LNCaP clone FGC (cell line): ENCODE measurements at regions not wholly inside any gene's neighbourhood (a gene's known extent, or its start where the extent isn't known, plus 50 kb on each side); places are given as distances from the start of the nearest gene placed in this dataset.
"Not testable (repeated sequence)": the region's sequence is repeated elsewhere in the genome, so short reads cannot be mapped to it uniquely, and the experiment has no call there.

Experiments used
- DNase-seq: peaks from one replicate; pipeline ENCODE4 v3.0.0-alpha.2; 2011; ENCODE audit warnings: low read depth
- H3K4me3 ChIP-seq: 2 replicates; pipeline ENCODE4 v1.5.1; 2011; ENCODE audit warnings: mild to moderate bottlenecking, low read depth, low read length, control low read depth
- CTCF ChIP-seq: IDR thresholded peaks from 2 replicates; pipeline ENCODE4 v1.5.1; 2012; ENCODE audit warnings: mild to moderate bottlenecking; ENCODE audit not compliant: control insufficient read depth, insufficient read depth; ENCODE audit errors: extremely low read depth

- no peak for TF ChIP-seq CTCF
- no peak for DNase-seq
- H3K4me3 ChIP-seq = no peak overlapping the region
Measured at GRCh38 chr4:152189451-152190179, 346.3 kb downstream of the FBXW7 start.

- H3K4me3 ChIP-seq = no peak overlapping the region
- TF ChIP-seq CTCF = no peak
- DNase-seq = no peak
Measured at GRCh38 chr4:152188801-152189200, 347.1 kb downstream of the FBXW7 start.

- H3K4me3 ChIP-seq = no peak overlapping the region
- TF ChIP-seq CTCF = no peak
- DNase-seq = no peak
Measured at GRCh38 chr4:152187693-152188092, 348.2 kb downstream of the FBXW7 start.

- no peak for TF ChIP-seq CTCF
- DNase-seq = no peak
- no peak overlapping the region for H3K4me3 ChIP-seq
Measured at GRCh38 chr4:152185786-152186550, 349.9 kb downstream of the FBXW7 start.

- no peak for DNase-seq
- no peak overlapping the region for H3K4me3 ChIP-seq
- no peak for TF ChIP-seq CTCF
Measured at GRCh38 chr4:152181150-152181549, 354.7 kb downstream of the FBXW7 start.

- no peak for DNase-seq
- no peak for TF ChIP-seq CTCF
- no peak overlapping the region for H3K4me3 ChIP-seq
Measured at GRCh38 chr4:152180369-152180768, 355.5 kb downstream of the FBXW7 start.

- not testable (repeated sequence) for H3K4me3 ChIP-seq, DNase-seq
Measured at GRCh38 chr4:152177538-152177937, 358.4 kb downstream of the FBXW7 start.
